HG03097 (cell line): ENCODE measurements at regions not wholly inside any gene's neighbourhood (a gene's known extent, or its start where the extent isn't known, plus 50 kb on each side); places are given as distances from the start of the nearest gene placed in this dataset.

ENCODE experiments used
- ATAC-seq: cut with Tn5 transposase; IDR thresholded peaks from one replicate; pipeline ENCODE4 v1.9.1; 2021; ENCODE audit not compliant: unreplicated experiment, low FRiP score

DNA sequence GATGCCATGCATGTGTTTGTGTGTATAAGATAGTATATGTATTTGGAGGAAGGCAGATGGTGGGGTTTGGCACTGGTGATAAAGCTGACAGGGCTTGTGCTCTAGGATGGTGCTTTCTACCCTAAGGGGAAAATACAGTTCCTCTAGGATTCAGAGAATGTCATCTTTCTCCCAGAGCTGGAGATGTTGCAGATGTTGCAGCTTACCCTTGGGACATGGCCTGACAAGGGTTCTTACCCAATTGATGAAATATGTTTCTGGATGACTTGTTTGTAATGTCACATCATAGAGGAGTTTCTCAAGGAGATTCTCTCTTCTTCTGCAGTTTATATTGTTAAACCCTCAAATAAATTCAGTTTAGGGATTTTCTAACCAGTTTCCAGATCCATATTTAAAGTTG lies 52.5 kb upstream of the PITX2 start:
- ATAC-seq, result no peak

DNA sequence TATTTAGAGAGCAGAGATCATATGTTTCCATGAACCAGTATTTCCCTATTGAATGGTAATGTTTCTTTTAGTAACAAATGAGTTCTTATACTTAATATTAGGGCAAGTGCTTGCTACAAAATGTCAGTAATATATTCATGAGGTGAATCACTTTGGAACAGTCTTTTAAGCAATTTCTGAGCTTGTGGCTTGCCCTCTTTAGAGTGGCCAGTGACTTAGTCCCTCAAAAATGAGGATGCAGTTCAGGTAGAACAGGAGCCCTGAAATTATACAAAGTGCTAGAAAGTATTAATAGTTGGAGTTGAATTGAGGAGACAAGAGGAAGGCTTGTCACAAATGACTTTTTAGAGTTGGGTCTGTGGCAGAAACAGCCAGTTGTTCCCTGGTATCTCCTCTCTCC lies 53.4 kb upstream of the PITX2 start:
- no peak for ATAC-seq

DNA sequence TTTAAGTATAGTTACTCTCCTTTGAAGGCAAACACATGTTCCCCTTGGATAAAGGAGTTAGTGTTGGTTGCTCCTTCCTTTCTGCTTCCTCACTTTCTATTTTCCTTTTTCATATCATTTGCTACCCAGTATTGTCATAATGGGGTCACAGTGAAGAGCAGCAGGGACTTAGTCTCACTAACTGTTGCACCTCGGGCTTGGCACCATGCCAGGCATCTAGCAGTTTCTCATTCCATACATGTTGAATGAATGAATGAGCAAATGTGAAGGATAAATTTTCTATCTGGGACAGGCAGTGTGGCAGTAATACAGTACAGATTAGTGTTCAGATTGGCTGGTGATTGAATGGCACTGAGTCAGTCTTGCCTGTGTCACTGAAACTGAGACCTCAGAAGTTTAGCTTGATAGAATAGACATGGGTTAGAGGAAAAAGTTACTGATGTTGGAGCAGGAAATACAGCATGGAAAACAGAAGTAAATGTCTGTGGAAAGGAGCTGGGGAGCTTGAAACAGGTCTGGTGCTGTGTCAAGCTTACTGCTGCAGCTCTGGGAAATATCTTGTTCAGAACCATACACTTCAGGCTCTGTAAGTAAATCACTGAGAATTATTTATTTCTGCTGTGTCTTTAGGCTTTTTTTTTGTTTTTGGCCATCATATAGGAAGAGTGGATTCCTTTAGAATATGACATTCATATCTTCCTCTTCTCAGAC lies 55.8 kb upstream of the PITX2 start:
- ATAC-seq, result no peak

DNA sequence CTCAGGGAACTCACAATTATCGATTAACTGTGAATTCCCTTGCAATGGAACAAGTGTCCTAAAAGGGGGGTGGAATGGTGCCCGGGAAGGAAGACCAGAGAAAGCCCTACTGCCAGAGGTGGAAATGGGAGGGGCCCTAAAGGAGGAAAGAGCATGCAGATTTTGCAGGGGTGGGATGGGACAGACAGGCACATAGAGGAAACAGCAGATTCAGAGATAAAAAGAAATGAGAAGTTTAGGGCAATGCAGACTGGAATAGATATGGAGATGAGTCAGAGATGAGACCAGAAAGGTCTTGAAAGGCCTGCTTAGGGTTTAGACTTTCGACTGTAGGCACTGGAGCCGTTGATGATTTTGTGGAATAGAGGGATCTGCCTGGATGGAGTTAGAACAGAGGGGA lies 57.4 kb upstream of the PITX2 start:
- no peak for ATAC-seq

DNA sequence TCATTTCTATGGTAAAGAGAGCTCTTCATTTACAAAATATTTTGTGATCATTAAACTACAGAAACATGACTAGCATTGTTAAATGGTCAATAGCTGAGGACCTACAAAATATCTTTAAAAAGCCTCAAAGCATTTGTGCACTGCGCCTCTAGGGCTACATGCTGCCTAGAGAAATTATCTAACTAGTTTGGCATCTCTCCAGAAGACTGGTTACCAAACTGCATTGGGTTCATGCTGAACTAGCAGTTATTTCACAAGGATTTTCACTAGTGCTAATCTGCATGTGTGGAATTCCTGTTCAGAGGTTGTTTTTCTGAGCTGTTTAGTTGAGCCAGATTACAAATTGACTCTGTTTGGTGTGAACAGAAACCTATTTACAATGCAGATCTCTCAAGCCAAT lies 58.5 kb upstream of the PITX2 start:
- no peak for ATAC-seq

DNA sequence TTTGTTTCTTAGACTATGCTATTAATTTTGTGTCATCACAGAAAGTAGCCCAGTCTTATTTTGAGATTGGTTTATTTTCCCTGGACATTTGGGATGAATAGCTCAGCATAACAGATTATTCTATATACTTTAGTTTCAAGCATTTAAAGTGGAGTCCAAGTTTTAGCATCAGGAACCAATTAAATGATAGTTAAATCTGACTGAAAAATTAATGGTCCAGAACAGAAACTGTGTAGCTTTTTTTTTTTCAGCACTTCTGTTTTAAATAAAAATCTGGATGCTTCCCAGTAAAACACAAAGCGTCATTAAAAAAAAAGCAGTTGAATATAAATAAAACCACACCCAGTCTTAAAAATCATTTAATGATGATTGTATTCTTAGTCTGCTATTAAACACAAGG lies 59.4 kb upstream of the PITX2 start:
- ATAC-seq, result no peak

DNA sequence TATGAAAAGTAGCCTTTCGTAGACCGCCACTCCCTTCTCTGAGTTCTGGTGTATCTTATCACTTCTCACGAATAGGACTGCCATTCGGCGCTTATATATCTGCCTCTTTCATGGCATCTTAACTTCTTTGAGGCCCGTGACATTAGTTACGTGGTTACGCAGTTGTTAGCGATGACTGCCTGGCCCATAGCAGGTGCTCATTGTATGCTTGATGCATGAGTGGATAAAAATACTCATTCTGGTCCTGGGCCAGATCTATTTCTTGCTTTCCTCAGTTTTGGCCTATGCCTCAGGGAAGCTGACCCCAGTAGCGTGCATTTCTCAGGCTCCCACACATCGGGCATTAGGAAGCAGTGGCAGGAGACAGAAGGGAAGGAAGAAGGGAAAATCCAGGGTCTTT lies 60.7 kb upstream of the PITX2 start:
- no peak for ATAC-seq

DNA sequence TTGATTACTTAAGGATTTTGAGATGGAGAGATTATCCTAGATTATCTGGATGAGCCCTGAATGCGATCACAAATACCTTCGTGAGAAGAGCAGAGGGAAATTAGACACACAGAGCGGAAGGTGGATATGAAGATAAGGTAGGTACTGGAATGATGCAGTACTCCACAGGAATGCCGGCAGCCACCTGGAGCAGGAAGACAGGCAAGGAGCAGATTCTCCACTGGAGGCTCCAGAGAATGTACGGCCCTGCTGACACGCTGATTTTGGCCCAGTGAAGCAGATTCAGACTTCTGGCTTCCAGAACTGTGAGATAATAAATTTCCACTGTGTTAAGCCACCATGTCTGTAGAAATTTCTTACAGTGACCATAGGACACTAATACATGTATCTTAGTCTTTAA lies 79.4 kb upstream of the PITX2 start:
- ATAC-seq, result no peak

DNA sequence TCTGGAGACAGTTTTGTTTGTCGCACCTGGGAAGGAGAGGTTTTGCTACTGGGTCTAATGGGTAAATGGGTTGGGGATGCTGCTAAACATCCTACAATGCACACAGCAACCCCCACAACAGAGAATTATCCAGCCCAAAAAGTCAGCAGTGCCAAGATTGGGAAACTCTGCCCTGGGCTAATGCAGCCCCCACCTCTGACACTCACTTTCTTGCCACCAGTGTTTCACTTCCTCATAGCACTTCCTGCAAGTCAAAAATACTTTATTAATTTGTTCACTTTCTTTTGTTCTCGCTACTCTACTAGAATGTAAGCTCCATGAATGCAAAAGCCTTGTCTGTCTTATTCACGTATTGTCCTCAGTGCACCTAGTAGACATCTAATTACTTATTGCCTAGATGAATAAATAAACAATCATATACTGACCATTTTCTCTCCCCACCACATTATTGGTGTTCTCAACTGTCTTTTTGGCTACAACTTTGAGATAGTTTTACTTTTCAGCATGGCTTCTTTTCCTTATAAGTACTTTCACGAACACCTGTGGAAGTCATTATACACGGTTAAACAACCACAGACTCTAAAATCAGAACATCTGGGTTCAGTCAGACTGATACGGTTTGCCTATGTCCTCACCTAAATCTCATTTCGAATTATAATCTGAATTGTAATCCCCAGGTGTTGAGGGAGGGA lies 82.0 kb upstream of the PITX2 start:
- no peak for ATAC-seq

DNA sequence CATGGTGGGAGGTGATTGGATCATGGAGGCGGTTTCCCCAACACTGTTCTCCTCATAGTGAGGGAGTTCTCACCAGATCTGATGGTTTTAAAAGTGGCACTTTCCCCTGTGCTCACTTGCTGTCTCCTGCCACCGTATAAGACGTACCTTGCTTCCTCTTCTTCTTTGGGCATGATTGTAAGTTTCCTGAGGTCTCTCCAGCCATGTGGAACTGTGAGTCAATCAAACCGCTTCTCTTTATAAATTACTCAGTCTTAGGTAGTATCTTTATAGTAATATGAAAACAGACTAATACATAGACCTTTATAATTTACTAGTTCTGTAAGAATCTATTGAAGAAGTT lies 82.5 kb upstream of the PITX2 start:
- ATAC-seq, result no peak

DNA sequence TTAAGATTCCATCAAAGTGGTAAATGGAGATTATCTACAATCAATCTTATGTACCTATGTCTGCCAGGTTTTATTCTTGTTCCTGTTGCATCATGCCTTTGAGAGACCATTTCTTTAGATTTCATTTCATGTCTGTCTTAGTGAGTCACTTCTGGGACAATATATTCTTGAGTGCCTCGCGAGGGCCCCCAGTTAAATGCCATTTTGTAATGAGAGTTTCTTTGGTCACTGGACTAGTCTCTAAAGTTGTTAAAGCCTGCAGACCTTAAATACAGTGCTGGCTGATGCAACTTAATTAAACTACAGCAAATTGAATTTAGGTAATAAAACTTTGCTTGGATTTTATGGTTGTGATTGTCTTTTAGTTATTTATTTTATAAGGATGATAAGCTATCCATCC lies 87.2 kb upstream of the PITX2 start:
- no peak for ATAC-seq

DNA sequence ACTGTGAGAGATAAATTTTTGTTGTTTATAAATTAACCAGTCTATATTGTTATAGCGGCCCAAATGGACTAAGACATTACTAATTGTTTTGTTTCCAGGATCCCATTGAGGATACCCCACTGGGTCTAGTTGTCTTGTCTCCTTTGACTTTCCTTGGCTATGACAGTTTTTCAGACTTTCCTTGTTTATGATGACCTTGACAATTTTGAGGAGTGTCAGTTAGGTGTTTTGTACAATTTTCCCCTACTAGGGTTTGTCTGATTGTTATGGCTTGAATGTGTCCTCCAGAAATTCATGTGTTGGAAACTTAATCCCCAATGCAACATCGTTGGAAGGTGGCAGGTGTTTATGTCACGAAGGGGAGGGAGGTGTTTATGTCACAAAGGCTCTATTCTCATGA lies 89.6 kb upstream of the PITX2 start:
- ATAC-seq, result no peak

DNA sequence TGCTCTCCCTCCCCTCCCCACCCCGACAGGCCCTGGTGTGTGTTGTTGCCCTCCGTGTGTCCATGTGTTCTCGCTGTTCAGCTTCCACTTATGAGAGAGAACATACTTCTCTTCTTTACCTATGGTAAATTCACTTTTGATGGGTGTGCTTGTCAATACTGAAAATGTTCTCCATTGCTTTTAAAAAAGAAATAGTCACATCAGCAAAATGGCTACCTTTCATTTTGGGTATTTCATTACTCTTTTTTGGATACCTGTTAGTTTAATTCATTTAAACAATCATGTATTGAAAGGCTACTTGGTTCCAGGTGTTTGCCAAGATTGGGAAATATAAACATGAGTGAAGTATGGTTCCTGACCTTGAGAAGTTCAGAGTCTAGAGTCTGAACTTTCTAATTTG lies 107.4 kb upstream of the PITX2 start:
- ATAC-seq, result no peak

DNA sequence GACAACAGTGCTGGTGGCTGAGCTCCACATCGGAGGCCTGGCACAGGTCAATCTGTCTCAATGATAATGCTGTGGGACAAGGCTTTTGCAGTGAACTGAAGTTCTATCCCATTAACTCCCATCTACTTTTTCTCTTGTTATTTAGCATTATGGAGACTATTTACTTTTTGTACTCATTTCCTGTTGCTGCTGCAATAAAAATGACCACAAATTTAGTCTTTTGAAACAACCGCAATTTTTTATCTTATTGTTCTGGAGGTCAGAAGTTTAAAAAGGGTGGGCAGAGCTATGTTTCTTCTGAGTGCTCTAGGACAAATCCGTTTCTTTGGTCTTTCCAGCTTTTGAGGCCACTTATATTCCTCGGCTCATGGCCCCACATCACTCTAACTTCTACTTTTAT lies 111.0 kb upstream of the PITX2 start:
- no peak for ATAC-seq

DNA sequence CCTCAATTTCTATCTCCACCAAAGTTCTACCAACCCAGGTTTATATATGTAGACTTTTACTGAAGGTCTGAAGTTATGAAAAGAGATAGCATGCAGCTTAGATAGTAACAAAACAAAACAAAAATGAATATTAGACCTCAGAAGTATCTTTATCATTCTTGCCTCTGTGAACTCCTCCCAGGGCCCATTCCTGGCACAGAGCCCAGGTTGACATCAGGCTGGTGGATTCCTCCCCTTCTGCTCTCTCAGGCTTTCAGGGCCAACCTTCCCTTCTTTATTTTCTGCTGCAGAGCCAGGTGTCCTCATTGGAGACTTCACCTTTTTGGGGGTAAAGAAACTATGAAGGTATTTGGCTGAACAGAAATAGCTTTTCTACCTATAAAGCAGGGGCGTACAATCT lies 112.8 kb upstream of the PITX2 start:
- ATAC-seq, result no peak

DNA sequence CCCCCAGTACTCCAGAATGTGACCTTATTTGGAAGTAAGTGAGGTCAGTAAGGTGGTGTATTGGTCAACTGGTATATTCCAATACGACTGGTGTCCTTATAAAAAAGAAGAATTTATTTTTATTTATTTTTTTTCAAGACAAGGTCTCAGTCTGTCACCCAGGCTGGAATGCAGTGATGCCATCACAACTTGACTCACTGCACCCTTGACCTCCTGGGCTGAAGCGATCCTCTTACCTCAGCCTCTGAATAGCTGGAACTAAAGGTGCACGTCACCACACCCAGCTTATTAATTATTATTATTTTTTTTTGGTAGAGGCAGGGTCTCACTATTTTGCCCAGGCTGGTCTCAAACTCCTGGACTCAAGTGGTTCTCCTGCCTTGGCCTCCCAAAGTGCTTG lies 115.1 kb upstream of the PITX2 start:
- no peak for ATAC-seq

DNA sequence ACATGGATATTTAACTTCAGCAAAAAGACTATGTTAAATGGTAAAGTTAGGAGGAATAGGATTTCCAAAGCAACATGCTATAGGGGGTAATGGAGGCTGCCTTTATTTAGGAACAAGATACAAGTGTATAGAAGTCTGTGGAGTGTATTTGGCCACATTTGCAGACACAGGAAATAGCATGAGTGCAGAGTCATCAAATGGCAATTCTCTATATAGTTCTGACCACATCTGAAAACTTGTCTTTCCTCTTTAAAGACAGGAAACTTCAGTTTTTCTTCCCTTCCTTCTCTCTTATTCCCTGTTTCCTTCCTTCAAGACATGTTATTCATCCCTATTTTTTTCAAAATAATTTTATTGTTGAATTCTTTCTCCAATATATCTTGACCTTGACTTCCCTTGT lies 119.3 kb upstream of the PITX2 start:
- no peak for ATAC-seq

DNA sequence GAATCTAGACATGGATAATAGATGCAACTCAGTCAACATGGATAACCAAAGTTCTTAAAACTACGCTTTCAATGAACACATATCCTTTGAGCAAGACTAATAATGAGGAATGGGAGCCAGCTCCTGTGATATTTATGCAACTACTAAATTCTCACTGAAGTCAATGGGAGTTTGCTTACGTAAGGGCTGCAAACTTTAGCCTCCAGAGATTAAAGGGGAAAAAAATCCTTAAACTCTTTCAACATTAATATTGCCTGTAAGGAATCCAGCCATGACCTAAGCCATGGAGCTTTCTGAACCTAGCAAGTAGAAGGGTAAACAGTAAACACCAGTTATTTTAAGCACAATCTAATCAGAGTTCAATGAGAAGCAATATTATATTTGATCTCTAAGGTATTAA lies 125.2 kb upstream of the PITX2 start:
- no peak for ATAC-seq

DNA sequence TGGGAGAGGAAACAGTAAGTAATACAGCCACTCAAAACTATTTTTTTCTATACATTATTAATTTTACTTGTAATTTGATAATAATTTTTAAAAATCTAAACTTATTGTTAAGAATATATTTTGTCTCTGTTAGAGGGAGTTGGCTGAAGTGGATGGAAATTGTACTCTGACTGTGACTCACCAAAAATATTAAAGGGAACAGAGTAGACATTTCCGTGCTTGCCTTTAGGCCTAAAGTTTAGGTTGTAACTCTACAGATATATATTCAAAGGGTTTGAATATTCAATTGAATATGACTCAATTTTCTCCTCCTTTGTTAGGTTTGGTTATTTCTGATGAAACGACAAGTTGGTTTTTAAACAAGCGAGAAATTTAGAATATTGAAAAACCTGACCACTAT lies 128.3 kb upstream of the PITX2 start:
- no peak for ATAC-seq

DNA sequence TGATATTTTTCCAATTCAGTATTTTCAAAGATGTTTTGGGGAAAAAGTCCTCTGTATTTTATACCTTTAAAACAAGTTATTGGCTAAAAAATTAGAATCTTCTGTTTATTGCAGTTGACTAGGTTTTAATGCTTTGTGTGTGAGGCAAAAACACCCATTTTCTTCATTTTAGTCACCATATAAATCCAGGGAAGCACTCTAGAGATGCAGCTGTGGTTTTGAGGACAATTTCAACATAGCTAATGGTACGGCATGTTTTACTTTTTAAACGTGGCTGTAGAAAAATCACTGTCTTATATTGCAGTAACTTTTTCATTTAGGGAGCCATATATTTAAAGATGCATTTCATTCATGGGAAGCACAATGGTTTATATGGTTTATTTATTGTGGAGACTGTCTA lies 129.1 kb upstream of the PITX2 start:
- ATAC-seq, result no peak

DNA sequence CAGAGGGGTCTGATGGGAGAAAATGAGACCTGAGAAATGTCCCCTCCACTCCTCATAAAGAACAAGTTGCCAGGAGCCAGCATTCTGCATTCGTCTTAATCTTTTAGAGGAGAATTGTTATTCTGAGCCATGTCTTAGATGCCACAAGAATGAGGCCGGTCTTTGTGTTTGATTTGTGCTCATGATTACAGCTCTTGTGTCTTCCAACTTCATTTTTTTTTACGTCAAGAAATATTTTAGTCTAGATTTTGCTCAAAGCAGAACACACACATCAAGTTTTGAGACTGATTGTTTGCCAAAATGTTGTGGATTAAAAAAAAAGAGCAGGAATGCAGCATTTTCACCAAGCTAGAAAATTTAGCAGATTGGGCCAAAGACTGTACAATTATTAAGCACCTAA lies 130.6 kb upstream of the PITX2 start:
- ATAC-seq, result no peak

DNA sequence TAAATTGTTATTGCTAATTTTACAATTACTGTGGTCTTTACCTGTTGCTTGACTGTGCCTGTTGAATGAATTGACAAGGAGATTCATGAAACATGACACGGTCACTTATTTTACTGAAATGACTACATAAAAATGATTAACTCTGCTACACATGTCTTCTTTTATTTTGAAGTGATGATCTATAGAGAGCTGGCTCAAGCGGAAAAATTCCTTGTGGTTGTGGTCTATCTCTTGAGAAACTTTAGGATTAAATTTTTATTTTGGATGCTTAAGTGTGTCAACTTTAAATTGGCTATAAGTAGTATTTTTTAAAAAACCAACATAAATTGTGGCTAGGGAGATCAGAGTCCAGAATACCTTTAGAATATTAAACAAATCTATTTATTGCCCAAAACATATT lies 131.8 kb upstream of the PITX2 start:
- ATAC-seq, result no peak

DNA sequence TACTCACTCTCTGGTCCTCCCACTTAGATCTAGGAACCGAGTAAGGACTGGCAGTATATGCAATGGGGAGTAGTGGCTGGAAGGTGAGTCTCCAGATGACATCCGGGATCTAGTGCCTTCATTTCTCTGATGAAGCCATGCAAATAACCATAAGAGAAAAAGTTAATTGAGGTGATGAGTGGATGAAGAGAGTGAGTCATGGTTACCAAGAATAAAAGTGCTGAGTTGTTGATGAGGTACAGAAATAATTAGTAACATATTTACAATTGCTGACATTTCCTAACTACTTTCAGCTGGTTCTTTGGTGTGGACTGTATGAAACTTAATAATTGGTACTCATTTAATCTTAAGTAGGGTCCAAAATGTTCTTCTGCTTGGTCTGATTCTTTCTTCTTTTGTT lies 146.7 kb upstream of the PITX2 start:
- no peak for ATAC-seq
